Adrenal gland (tissue), 9 donors: ENCODE measurements at regions not wholly inside any gene's neighbourhood (a gene's known extent, or its start where the extent isn't known, plus 50 kb on each side); places are given as distances from the start of the nearest gene placed in this dataset.

Source experiments
- DNase-seq, 7 donors: peaks; one replicate each; pipeline ENCODE4 v3.0.0-alpha.2; 2019 to 2020
- H3K27ac ChIP-seq, 5 donors: fragments of 200-600 bp; sonication (generic) in 4 of 5; 1 replicate in 3 of 5; 2 replicates in 2 of 5; pipeline versions ENCODE4 v1.5.1 to v1.8.0; 2016 to 2020; ENCODE audit warnings: mild to moderate bottlenecking in 1 of 5
- H3K27me3 ChIP-seq: fragments of 200-600 bp; 2 replicates; pipeline ENCODE4 v1.8.0; 2021
- H3K36me3 ChIP-seq, 2 donors: fragments of 200-600 bp; replicated peaks in 1 of 2; 1 replicate in 1 of 2; 2 replicates in 1 of 2; pipeline versions ENCODE4 v1.5.1 to v1.8.0; 2018 to 2022
- H3K4me1 ChIP-seq, 2 donors: fragments of 200-600 bp; replicated peaks in 1 of 2; 1 replicate in 1 of 2; 2 replicates in 1 of 2; pipeline versions ENCODE4 v1.5.1 to v1.8.0; 2018 to 2021
- H3K4me3 ChIP-seq, 4 donors: fragments of 200-600 bp; sonication (generic) in 3 of 4; one replicate each; pipeline ENCODE4 v1.5.1; 2016 to 2018
- H3K9me3 ChIP-seq, 3 donors: fragments of 200-600 bp; sonication (generic) in 1 of 3; replicated peaks in 1 of 3; 1 replicate in 2 of 3; 2 replicates in 1 of 3; pipeline versions ENCODE4 v1.5.1 to v1.8.0; 2016 to 2021
- POLR2A ChIP-seq, 2 donors: fragments of 450-650 bp; IDR thresholded peaks; one replicate each; pipeline ENCODE4 v1.6.1; 2017; ENCODE audit warnings: antibody characterized with exemption in 2 of 2, mild to moderate bottlenecking in 2 of 2, moderate library complexity in 1 of 2
- WGBS, 4 donors: extraction: QIAGEN DNeasy Blood & Tissue Kit in 2 of 4; methylation state at CpG; one replicate each; pipeline versions ENCODE4 v1.1.5 to v1.1.7; 2013 to 2017; 5-methylcytosine and 5-hydroxymethylcytosine counted together
- intact Hi-C, 2 donors: fragments of 100-400 bp; cut with DNase I; formaldehyde crosslinking; loops; one replicate each; pipeline versions ENCODE4 v1.14.1 to v1.15.0; 2022 to 2023
- TF ChIP-seq, protein P1 (sequence below), 6 experiments: fragments of 450-650 bp in 4 of 6; fragments of 200-600 bp in 2 of 6; sonication (generic) in 1 of 6; IDR thresholded peaks; 1 replicate in 5 of 6; 2 replicates in 1 of 6; pipeline versions ENCODE4 v1.5.1 to v1.8.0; 2016 to 2021; ENCODE audit warnings: antibody characterized with exemption in 6 of 6, mild to moderate bottlenecking in 2 of 6, moderate library complexity in 1 of 6
- donor health status: healthy with polysubstance abuse.
- donor health status: Bipolar disorder and iron deficiency.
- donor health status: DM: yes; HTN: yes; CAD: no.
- donor health status: DM: no; HTN: no; CAD: no.
- donor health status: DM: no; HTN: no; CAD: no.

DNA sequence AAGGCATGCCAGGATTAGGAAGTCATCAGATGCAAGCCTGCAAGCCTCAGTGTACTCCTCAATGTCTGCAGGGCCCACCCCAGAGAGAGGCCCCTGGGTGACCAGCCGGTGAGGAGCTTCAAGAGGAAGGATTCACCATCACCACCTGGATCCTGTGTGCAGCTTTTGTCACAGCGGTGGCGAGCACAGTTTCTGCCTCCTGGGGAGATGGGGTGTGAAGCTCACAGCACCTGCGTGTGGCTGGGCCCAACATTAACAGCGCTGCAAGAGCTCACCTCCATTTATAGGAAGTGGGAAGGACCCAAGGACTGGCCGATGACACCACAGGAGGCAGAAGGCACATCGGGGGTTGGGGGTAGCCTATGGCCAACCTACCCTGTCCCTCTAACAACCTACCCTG lies 235.3 kb downstream of the CTTN start:
- no peaks in the 10 kb centered on the region for H3K9me3 ChIP-seq
- no peaks in the 10 kb centered on the region for H3K36me3 ChIP-seq
- no peak for DNase-seq
- H3K4me1 ChIP-seq: no peaks in the 10 kb centered on the region
- H3K4me3 ChIP-seq: no peak overlapping the region
- WGBS, 4 donors: 86 to 100% (median 94%) methylated on average over 2 to 7 of the region's 7 CpGs
- TF ChIP-seq POLR2A (IDR thresholded peaks at IDR 0.05): no peak
- TF ChIP-seq, protein P1, sequence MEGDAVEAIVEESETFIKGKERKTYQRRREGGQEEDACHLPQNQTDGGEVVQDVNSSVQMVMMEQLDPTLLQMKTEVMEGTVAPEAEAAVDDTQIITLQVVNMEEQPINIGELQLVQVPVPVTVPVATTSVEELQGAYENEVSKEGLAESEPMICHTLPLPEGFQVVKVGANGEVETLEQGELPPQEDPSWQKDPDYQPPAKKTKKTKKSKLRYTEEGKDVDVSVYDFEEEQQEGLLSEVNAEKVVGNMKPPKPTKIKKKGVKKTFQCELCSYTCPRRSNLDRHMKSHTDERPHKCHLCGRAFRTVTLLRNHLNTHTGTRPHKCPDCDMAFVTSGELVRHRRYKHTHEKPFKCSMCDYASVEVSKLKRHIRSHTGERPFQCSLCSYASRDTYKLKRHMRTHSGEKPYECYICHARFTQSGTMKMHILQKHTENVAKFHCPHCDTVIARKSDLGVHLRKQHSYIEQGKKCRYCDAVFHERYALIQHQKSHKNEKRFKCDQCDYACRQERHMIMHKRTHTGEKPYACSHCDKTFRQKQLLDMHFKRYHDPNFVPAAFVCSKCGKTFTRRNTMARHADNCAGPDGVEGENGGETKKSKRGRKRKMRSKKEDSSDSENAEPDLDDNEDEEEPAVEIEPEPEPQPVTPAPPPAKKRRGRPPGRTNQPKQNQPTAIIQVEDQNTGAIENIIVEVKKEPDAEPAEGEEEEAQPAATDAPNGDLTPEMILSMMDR (IDR thresholded peaks at IDR 0.05): no peak
- no peaks in the 10 kb centered on the region for H3K27me3 ChIP-seq
- intact Hi-C loops: no loop called here
- no peak overlapping the region for H3K27ac ChIP-seq

DNA sequence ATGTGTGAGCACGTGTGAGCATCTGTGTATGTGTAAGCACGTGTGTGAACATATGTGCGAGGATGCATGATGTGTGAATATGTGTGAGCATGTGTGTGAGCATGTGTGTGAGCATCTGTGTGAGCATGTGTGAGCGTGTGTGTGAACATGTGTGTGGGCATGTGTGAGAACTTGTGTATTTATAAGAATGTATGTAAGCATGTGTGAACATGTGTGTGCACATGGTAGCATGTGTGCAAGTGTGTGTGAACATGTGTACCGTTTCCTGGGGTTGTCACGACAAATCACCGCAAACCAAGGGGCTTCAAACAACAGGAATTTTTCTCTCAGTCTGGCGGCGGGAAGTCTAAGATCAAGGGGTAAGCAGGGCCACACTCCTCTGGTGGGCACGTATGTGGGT lies 238.3 kb downstream of the CTTN start:
- 92 to 98% (median 95%) methylated on average over 10 of the region's 10 CpGs for WGBS, 4 donors
- DNase-seq: no peak

DNA sequence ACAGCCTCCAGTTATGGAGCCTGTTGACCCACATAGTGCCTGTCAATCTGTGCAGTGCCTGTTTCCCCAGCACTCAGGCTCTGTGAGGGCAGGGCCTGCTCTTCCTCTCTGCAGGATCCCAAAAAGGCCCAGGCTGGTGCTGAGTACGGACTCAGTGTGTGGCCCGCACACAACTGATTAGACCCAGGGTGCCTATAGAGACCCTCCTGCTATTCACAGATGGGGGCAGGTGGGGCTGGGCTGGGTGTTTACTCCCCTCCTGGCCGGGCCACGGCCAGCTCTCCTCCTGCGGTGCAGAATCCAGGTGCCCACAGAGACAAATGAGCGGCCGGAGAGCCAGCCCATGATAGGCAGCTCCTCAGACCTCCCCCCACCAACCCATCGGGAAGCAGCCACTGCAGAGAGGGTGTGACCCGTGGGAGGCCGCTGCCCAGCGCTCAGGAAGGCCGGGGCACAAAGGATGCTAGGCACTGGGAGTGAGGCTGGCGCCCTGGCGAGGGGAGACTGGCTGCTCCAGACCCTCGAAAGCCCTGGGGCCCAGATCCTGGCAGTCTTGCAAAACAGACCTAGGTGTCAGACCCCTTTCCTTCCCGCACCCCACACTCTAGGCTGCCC lies 239.0 kb downstream of the CTTN start:
- Histone ChIP-seq H3K4me3 (no peak overlapping the region), H3K27me3 (no peaks in the 10 kb centered on the region), H3K27ac (no peak overlapping the region), H3K36me3 (no peaks in the 10 kb centered on the region), H3K9me3 (no peaks in the 10 kb centered on the region), H3K4me1 (no peaks in the 10 kb centered on the region)
- DNase-seq: no peak
- WGBS, 4 donors: 60 to 91% (median 77%) methylated on average over 1 to 16 of the region's 16 CpGs
- TF ChIP-seq, protein P1 (IDR thresholded peaks at IDR 0.05): no peak
- no peak for TF ChIP-seq POLR2A (IDR thresholded peaks at IDR 0.05)
- intact Hi-C loops: no loop called here

More for the DNA sequence above, 238.3 kb downstream of the CTTN start:
- intact Hi-C loops: no loop called here
- Histone ChIP-seq H3K36me3 (no peaks in the 10 kb centered on the region), H3K27ac (no peak overlapping the region), H3K4me3 (no peak overlapping the region), H3K4me1 (no peaks in the 10 kb centered on the region), H3K27me3 (no peaks in the 10 kb centered on the region), H3K9me3 (no peaks in the 10 kb centered on the region)
- no peak for TF ChIP-seq POLR2A (IDR thresholded peaks at IDR 0.05)
- TF ChIP-seq, protein P1 (IDR thresholded peaks at IDR 0.05): no peak

DNA sequence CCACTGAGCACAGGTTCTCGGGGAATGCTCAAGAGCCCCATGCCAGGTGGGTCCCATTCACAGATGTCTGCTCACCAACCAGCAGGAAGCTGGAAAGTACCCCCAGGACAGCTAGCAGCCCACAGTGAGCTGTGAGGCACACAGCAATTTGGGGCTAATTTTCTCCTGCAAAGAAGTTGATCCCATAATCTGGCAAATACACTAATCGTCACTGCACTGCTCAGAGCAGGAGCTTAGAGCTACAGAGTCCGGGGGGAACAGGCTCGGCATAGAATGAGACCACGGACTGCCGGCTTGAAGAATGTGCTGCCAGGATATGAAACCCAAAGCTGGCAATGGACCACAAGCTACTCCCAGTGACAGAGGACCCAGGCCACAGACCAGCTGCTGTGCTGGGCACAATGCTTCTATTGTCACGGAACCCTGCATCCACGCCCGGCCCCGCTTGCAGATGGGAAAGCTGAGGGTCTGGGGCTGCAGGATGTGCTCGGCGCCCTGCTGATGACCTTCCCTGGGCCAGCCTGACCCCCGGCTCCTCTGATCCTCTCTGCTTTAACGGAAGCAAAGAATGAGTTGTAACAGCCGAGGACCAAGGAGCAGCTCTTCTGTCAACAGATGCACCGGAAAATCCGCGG lies 239.7 kb downstream of the CTTN start:
- H3K9me3 ChIP-seq: no peaks in the 10 kb centered on the region
- no peaks in the 10 kb centered on the region for H3K36me3 ChIP-seq
- H3K27ac ChIP-seq: no peak overlapping the region
- no peak for DNase-seq
- no peak overlapping the region for H3K4me3 ChIP-seq
- no peaks in the 10 kb centered on the region for H3K4me1 ChIP-seq
- 75 to 82% (median 76%) methylated on average over 15 to 18 of the region's 18 CpGs for WGBS, 4 donors
- H3K27me3 ChIP-seq: no peaks in the 10 kb centered on the region
- intact Hi-C loops: no loop called here
- no peak for TF ChIP-seq POLR2A (IDR thresholded peaks at IDR 0.05)
- TF ChIP-seq, protein P1 (IDR thresholded peaks at IDR 0.05): no peak
